Inflammatory macrophage treated with lipopolysaccharide for 1 hour (primary cell): ENCODE measurements at regions not wholly inside any gene's neighbourhood (a gene's known extent, or its start where the extent isn't known, plus 50 kb on each side); places are given as distances from the start of the nearest gene placed in this dataset.
A peak's percentile ranks its signal among the peaks of the same experiment; 100 is the strongest.
"Not testable (repeated sequence)": the region's sequence is repeated elsewhere in the genome, so short reads cannot be mapped to it uniquely, and the experiment has no call there.

Experiments used
- DNase-seq, 2 donors: peaks; one replicate each; pipeline ENCODE4 v3.0.0-alpha.2; 2020 to 2022

DNA sequence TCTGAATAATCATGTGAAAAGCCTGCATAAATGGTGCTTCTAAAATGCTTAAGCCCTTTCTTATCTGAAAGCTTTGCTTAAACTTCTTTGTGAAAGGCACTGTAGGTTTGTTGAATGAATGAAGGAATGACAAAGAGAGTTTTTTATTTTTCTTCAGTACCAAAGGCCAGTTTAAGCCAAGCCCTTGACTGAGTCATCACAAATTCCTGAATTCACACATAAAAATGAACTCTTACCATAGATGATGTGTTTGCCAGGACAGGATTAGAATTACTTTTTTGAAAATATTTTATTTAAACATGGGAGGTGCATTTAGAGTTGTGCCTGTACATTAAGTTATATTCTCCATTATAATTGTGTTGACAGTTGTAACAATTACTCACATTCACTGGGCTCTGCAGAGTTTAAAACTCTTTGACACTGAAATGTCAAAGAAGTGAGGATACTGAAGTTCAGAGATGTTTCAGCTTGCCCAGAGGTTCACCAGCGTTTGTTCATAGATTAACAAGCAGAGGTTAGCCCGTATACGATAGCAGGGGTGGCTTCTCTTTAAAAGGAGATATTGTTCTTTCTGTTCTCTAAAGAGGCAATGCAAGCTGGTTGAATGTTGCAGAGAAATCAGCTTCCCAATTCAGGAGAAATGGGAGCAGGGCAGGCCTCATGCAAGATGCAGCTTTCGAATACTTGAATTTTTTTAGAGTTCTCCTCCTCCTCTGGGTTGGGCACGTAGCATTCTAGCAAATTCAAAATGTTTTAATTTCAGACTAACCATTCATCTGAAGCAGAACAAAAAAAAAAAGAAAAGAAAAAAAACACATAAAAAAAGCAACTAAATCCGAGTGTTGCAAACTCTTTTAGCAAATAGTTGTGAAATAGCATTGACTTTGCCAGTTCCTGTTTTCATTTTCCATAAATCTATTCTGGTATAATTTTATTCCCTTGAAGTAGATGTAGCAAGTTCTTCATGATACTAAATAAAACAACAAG, 358.7 kb upstream of the KLF4 start:
- DNase-seq: peak; percentile 65 to 70

DNA sequence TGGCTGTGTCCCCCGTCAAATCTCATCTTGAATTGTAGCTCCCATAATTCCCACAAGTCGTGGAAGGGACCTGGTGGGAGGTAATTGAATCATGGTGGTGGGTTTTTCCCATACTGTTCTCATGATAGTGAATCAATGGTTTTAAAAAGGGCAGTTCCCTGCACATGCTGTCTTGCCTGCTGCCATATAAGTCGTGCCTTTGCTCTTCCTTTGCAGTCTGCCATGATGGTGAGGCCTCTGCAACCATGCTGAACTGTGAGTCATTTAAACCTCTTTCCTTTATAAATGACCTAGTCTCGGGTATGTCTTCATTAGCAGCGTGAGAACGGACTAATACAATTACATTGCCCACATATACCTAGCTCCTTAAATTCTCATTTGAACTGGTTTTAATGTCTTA, 353.0 kb upstream of the KLF4 start:
- DNase-seq: peak in 1 of 2 donors; percentile 34

DNA sequence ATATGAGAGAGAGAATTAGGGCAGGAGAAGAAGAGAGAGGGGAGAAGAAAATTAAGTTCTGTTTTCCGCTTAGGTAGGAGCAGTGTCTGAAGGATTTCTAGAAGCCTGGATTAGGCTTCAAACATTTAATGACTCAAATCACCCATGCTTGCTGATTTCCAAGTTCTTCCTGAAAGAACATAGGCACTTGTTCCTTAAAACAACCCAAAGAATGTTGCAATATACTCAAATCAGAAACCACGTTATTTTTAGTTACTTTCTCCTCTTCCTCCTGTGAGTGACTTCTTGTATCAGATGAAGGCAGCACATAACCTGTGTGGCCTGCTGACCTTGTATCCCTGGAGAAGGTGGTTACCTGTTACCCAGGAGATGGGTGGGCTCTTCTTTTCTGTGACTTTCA, 351.5 kb upstream of the KLF4 start:
- peak; percentile 69 to 79 for DNase-seq

DNA sequence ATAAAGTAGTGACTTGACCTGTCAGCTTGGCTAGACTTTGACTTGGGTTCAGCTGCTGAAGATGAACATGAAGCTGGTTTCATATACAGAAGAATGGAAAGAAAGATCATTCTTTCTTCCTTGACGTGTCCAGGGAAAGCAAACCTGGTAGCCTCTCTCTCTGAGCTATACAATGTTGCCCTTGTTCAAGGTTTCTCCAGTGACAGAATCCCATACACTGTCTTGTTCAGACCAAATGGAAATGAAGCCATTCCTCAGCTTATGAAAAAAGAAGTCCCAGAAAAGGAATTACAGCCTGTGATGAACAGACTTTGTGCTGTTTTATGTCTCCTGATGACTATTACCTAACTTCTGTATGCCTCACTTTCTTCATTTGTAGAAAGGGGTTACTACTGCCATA, 349.8 kb upstream of the KLF4 start:
- DNase-seq: no peak

DNA sequence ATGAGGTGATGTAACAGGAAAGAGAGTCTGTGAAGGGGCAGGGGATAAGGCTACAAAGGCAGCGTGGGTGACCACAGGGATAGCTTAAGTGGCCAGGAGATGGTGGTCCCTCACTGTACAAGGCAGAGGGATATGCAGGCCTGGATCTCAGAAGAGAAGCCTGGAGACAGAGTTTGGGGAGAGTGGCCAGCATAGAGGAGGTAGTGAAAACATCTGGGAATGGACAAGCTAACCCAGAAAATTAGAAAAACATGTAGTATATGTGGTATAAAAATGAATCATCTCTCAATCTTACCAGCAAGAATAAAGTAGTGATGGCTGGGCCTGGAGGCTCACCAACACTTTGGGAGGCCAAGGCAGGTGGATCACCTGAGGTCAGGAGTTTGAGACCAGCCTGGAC, 349.2 kb upstream of the KLF4 start:
- DNase-seq: no peak

DNA sequence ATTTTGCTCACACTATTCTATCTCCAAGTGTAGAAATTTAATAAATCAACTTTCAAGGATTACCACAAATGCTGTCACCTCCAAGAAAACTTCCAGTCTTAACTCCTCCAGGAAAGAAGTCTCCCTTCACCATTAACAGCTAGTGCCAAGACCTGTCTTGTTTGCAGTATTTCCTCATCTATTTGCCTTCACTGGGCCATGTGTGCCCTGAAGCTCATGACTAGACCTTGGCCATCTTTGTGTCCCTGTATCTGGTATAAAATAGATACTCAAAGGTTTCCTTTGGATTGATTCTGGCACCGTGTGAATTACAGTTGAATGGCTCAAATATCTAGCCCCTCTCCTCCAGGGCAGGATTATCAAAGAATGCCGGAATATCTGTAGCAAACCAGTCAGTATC, 346.7 kb upstream of the KLF4 start:
- DNase-seq: no peak

DNA sequence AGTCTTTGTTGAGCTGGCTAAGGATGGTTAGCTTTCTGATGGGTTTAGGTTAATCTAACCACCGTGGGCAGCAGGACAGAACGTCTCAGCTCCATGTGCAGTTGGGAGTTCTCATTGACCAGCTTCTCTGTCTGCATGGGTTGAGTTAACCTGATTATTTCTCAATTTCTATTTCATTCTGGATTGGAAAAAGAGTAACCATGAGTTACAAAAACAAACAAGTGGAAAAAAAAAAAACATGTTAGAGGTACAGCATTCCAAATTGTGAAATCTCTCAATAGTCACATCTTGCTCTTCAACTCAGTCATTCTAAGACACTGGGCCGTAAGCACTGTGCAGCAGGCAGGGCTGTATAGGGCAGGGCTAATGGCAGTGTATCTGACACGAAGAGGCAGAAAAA, 343.7 kb upstream of the KLF4 start:
- no peak for DNase-seq

DNA sequence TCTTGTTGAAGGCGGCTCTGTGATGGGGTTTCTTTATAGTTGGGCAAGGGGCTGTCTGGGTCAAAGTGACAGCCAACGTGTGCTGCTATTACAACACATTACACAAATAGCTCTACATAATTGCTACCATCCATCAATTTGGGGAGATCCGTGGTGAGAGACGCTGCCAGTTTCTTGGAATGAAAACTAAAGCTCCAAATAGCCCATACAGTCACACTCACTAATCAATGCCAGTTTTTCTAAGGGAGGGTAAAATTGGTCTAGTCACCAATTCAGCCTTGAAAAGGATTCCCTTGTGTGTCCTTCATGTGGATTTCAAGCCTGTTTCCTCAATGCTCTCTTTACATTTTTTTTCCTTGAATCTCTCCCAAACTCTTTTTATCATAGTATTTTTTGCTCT, 343.3 kb upstream of the KLF4 start:
- no peak for DNase-seq

DNA sequence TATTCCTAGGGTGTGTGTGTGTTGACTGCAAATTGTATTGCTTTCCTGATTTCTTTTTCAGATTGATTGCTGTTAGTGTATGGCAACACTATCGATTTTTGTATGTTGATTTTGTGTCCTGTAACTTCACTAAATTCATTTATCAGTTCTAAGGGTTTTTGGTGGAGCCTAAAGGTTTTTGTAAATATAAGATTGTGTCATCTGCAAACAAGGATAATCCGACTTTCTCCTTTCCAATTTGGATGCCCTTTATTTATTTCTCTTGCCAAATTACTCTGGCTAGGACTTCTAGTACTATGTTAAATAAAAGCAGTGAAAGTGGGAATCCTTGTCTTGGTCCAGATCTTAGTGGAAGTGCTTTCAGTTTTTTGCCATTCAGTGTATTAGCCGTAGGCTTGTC, 340.9 kb upstream of the KLF4 start:
- DNase-seq: no peak

DNA sequence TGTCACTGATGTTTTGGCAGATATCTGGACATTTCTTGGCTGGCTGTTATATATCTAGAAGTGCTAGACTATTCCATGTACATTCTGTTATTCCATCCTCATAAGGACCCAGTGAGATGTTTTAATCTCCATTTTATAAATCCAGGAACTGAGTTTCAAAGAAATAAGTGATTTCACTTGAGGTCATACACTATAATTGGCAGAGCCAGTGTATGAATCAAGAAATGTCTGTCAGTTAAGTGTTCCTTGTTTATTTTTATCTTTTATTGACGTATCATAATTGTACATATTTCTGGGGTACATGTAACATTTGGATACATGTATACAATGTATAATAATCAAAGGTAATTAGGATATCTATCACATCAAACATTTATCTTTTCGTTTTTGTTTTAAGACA, 338.3 kb upstream of the KLF4 start:
- no peak for DNase-seq

DNA sequence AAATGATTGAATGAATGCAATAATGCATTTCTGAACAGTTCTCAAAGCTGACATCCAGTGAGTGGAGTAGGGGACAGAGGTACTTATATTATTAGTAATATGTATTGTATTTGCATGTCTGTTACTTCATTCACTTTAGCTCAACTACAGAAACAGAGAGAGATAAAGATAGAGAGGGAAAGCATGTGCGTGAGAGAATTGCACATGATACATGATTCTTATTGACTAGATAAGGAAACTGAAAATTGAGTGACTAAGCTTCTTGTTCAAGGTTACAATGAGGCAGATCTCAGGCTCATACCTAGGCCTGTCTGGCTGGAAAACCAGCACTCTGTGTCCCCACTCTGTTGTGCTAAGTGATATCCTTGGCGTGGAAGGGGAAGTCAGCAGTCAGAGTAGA, 337.7 kb upstream of the KLF4 start:
- peak in 1 of 2 donors; percentile 40 for DNase-seq

DNA sequence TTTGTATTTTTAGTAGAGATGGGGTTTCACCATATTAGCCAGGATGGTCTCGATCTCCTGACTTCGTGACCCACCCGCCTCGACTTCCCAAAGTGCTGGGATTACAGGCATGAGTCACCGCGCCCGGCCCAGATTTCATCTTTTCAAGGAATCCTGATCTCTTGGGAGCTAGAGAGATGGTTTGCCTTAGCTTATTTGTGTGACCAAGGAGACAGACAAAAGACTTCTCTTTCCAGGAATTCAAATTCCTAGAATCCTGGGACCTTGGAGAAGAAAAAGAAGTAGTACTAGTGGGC, 337.1 kb upstream of the KLF4 start:
- DNase-seq: not testable (repeated sequence)

DNA sequence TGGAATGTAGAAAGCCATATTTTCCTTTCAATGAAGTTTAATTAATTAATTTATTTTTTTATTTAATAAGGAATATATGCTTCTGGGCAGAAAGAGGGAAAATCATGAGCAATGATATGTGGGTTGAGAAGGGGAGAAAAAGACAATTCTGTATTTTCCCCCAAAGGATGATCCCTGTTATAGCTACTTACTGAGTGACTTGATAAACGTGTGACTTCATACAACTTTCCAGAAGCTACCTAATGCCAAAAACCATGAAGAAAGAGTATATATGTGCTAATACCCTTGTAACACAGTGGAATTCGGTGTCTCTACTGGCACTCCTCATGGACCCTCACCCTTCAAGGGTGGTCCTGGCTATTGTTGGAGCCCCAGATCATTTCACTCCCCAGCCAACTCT, 335.0 kb upstream of the KLF4 start:
- DNase-seq: peak; percentile 35 to 57

DNA sequence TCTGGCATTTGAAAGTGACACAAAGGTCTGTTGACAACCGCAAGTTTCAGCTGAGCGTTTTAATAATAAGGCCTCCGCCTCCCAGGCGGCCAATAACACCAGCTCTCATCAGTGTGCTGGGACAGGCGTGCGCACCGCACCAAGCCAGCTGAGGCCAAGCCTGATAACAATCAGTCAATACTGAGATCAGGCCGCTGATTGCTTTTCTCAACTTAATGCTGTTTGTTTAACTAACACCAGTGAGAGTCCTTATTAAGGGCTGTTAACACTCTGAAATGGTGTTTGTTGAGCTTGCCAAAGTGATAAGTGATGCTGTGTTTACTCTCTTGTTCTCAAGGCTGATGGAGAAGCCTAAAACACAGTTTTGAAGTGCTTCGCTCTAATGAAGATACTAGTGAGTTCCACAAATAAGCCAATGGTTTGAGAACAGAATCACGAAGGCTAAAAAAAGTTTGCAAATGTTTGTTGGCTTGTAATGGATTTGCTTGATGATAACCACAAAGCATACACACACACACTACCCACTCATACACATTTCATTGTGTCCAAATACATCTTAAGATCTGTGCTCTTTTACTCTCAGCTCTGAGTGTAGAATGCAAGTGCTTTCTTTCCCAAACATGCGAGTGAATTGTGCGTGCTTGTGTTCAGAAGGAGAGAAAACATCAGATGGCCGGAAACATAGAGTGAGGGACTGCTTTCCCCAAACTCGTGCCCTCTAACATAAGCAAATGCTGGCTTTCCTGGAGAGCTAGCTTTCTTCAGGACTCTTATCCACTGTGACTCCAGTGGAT, 330.4 kb upstream of the KLF4 start:
- no peak for DNase-seq

DNA sequence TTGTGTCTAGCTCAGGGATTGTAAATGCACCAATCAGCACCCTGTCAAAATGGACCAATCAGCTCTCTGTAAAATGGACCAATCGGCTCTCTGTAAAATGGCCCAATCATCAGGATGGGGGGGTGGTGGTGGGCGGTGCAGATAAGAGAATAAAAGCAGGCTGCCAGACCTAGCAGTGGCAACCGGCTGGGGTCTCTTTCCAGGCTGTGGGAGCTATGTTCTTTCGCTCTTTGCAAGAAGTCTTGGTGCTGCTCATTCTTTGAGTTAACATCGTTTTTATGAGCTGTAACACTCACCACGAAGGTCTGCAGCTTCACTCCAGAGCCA, 328.9 kb upstream of the KLF4 start:
- not testable (repeated sequence) for DNase-seq

DNA sequence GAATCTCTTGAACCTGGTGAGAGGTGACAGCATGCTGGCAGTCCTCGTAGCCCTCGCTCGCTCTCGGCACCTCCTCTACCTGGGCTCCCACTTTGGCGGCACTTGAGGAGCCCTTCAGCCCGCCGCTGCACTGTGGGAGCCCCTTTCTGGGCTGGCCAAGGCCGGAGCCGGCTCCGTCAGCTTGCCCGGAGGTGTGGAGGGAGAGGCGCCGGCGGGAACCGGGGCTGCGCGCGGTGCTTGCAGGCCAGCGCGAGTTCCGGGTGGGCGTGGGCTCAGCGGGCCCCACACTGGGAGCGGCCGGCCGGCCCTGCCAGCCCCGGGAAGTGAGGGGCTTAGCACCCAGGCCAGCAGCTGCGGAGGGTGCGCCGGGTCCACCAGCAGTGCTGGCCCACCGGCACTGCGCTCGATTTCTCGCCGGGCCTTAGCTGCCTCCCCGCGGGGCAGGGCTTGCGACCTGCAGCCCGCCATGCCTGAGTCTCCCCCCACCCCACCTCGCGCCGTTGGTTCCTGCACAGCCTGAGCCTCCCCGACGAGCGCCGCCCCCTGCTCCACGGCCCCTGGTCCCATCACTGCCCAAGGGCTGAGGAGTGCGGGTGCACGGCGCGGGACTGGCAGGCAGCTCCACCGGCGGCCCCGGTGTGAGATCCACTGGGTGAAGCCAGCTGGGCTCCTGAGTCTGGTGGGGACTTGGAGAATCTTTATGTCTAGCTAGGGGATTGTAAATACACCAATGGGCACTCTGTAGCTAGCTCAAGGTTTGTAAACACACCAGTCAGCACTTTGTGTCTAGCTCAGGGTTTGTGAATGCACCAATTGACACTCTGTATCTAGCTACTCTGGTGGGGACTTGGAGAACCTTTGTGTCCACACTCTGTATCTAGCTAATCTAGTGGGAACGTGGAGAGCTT, 328.3 kb upstream of the KLF4 start:
- DNase-seq: not testable (repeated sequence)

DNA sequence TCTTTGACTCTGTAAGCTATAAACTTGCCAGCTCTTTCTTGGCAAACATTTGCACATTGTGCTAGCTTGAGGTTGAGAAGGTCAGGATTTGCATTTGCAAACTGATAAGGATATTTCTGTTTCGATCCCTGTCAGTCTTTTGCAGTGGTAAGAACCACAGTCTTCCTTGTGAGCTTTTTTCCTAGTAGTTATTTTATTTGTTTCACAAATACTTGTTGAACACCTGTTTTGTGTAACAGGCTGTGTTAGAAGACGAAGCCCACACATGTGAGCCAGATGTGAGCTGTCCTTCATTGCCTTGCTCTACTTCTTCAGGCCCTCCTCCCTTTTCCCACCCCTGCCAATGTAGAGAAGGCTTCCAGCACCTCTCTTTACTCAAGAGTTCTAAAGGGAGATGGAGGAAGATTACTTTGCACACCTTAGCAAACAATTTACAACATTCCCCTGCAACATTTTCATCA, 327.0 kb upstream of the KLF4 start:
- DNase-seq: no peak

DNA sequence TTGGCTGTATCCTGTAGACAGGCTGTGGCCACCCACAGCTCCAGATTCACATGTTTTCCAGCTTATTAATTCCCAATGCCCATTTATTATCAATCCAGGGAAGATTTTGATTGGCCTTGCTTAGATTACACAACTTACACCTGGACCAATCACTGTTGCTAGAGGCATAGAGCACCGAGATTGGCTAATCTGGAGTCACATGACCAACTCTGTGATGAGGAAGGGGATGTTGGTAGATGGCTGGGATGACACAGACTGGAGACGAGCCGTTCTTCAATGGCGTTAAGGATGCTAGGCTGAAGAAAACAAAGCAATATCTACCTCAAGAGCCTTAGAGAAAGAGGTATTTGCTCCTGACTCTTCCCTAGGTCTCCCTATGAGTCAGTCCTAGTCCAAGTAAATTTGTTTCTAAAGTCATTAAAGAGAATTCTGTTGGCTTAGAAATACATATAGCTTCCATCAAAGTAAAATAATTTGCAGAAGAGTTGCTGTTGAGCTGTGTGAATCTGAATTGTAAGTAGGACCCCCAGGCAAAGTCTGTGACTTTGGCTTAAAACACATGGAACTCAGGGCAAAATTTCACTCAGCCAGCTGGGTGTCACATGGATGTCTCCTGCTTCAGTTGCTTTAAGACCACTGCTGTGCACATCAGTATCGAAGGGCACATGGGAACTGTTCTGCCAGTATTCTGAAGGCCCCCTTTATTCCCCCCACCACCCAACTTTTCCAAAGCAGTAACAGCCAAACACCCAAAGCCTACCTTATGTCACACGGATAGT, 326.4 kb upstream of the KLF4 start:
- no peak for DNase-seq

DNA sequence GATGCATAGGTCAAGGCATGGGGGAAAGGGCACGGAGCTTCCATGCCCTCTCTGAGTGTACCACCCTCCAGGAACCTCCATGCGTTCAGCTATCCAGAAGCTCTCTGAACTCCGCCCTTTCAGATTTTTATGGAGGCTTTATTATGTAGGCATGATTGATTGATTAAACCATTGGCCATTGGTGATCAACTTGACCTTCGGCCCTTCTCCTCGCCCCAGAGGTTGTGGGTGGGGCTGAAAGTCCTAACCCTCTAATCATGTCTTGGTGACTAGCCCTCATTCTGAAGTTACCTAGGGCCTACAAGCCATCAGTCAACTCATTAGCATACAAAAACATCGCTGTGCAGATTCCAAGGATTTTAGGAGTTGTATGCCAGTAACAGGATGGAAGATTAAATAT, 323.7 kb upstream of the KLF4 start:
- DNase-seq: no peak

DNA sequence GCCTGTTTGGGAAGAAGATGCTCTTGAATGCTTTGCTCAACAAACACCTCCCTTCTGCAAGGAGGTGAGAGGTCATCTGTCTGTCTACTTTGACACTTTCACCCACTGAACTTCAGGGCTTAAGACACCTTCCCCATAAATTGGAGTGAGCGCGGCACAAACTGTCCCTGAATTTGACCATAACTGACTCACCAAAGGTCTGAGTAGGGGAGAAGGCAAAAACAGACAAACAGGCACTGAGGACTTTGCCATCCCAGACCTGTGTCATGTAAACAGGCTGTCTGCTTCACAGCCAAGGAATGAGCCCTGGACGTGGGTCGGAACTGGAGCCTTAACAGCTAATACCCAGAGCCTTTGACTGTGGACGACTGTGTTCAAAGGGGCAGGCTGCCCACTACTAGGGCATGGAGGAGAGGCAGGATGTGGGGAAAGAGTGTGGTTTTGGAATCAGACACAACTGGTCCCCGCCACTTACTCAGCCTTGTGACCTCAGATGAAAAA, 320.9 kb upstream of the KLF4 start:
- peak in 1 of 2 donors; percentile 42 for DNase-seq

DNA sequence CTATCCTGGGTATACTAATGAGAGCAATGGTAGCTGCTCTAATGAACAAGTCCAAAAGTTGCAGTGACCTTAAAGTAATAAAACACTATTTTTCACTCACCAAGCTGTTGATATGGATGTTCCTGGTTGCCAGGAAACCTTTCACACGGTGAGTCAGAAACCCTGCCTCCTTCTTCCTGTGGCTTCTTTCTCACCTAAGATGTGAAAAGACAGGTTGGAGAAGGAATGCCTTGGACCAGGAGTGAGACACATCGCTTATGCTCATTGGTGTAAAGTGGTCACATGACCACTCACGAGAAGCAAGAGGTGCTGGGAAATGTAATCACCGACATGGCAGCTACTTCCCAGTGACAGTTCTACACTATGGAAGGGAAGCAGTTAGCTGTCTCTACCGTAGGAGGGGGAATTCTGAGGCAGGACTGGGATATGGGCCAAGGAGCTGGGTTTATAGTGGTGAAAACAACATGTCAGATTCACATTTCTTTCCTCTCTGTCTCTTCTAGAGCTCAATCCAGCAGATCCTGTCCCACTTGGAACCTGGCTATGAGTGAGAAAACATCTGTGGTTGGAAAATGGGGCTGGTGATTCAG, 320.4 kb upstream of the KLF4 start:
- DNase-seq: peak in 1 of 2 donors; percentile 58

DNA sequence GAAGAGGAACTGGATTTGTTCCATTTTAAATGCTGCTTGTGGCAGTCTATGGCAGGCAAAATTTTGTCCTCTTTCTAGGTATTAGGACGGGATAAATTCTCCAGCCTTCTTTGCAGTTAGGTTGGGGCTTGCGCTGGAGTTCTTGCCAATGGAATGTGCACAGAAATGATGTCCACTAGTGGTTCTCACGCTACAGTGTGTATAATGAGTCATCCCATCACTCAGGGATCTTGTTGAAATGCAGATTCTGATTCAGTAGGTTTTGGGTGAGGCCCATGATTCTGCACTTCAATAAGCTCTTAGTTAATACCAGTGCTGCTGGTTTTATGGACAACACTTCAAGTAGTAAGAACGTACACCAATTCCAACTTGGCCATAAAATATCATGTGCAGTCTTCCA, 317.6 kb upstream of the KLF4 start:
- no peak for DNase-seq
